ENCODE measurements at regions not wholly inside any gene's neighbourhood (a gene's known extent, or its start where the extent isn't known, plus 50 kb on each side); places are given as distances from the start of the nearest gene placed in this dataset.
"Not testable (repeated sequence)": the region's sequence is repeated elsewhere in the genome, so short reads cannot be mapped to it uniquely, and the experiment has no call there.

GRCh38 chr14:34171431-34172172 lies 220.7 kb upstream of the EGLN3 start:
- in situ Hi-C loops (cut with MboI; ENCODE audit: low pct_unique_long_range_greater_than_20kb, low sequenced_read_pairs) = no loop called here

GRCh38 chr14:34170882-34171281 lies 220.0 kb upstream of the EGLN3 start:
- in situ Hi-C loops (cut with MboI; ENCODE audit: low pct_unique_long_range_greater_than_20kb, low sequenced_read_pairs) = no loop called here
- DNase-seq = no peak

More at GRCh38 chr14:34171431-34172172, 220.7 kb upstream of the EGLN3 start:
- no peak for DNase-seq

GRCh38 chr14:34169561-34169960 lies 218.7 kb upstream of the EGLN3 start:
- in situ Hi-C loops (cut with MboI; ENCODE audit: low pct_unique_long_range_greater_than_20kb, low sequenced_read_pairs) = no loop called here
- DNase-seq = no peak

- in situ Hi-C loops (cut with MboI; ENCODE audit: low pct_unique_long_range_greater_than_20kb, low sequenced_read_pairs) = no loop called here
- no peak for DNase-seq
Measured at GRCh38 chr14:34168656-34169055, 217.8 kb upstream of the EGLN3 start.

GRCh38 chr14:34165847-34166350 lies 215.0 kb upstream of the EGLN3 start:
- DNase-seq = peak; percentile 69
- in situ Hi-C loops (cut with MboI; ENCODE audit: low pct_unique_long_range_greater_than_20kb, low sequenced_read_pairs) = no loop called here

- in situ Hi-C loops (cut with MboI; ENCODE audit: low pct_unique_long_range_greater_than_20kb, low sequenced_read_pairs) = no loop called here
- DNase-seq = no peak
Measured at GRCh38 chr14:34164162-34164864, 213.4 kb upstream of the EGLN3 start.

- no peak for DNase-seq
Measured at GRCh38 chr14:34161351-34162082, 210.6 kb upstream of the EGLN3 start.

GRCh38 chr14:34160619-34161018 lies 209.7 kb upstream of the EGLN3 start:
- in situ Hi-C loops (cut with MboI; ENCODE audit: low pct_unique_long_range_greater_than_20kb, low sequenced_read_pairs) = no loop called here
- DNase-seq = no peak

More at GRCh38 chr14:34161351-34162082, 210.6 kb upstream of the EGLN3 start:
- in situ Hi-C loops (cut with MboI; ENCODE audit: low pct_unique_long_range_greater_than_20kb, low sequenced_read_pairs) = no loop called here

- DNase-seq = no peak
- in situ Hi-C loops (cut with MboI; ENCODE audit: low pct_unique_long_range_greater_than_20kb, low sequenced_read_pairs) = no loop called here
Measured at GRCh38 chr14:34157651-34158050, 206.8 kb upstream of the EGLN3 start.

- no peak for DNase-seq
- in situ Hi-C loops (cut with MboI; ENCODE audit: low pct_unique_long_range_greater_than_20kb, low sequenced_read_pairs) = no loop called here
Measured at GRCh38 chr14:34147461-34147860, 196.6 kb upstream of the EGLN3 start.

GRCh38 chr14:34140127-34140526 lies 189.3 kb upstream of the EGLN3 start:
- in situ Hi-C loops (cut with MboI; ENCODE audit: low pct_unique_long_range_greater_than_20kb, low sequenced_read_pairs); DNase-seq: not testable (repeated sequence)

GRCh38 chr14:34139160-34140121 lies 188.6 kb upstream of the EGLN3 start:
- in situ Hi-C loops (cut with MboI; ENCODE audit: low pct_unique_long_range_greater_than_20kb, low sequenced_read_pairs); DNase-seq: not testable (repeated sequence)

- in situ Hi-C loops (cut with MboI; ENCODE audit: low pct_unique_long_range_greater_than_20kb, low sequenced_read_pairs) = no loop called here
Measured at GRCh38 chr14:34138175-34138574, 187.3 kb upstream of the EGLN3 start.

GRCh38 chr14:34137001-34137745 lies 186.3 kb upstream of the EGLN3 start:
- no peak for DNase-seq
- in situ Hi-C loops (cut with MboI; ENCODE audit: low pct_unique_long_range_greater_than_20kb, low sequenced_read_pairs) = no loop called here

More at GRCh38 chr14:34138175-34138574, 187.3 kb upstream of the EGLN3 start:
- DNase-seq = no peak

GRCh38 chr14:34135492-34135891 lies 184.6 kb upstream of the EGLN3 start:
- DNase-seq = peak; percentile 12
- in situ Hi-C loops (cut with MboI; ENCODE audit: low pct_unique_long_range_greater_than_20kb, low sequenced_read_pairs) = no loop called here

GRCh38 chr14:34134484-34134883 lies 183.6 kb upstream of the EGLN3 start:
- in situ Hi-C loops (cut with MboI; ENCODE audit: low pct_unique_long_range_greater_than_20kb, low sequenced_read_pairs) = no loop called here

GRCh38 chr14:34129927-34130552 lies 179.2 kb upstream of the EGLN3 start:
- in situ Hi-C loops (cut with MboI; ENCODE audit: low pct_unique_long_range_greater_than_20kb, low sequenced_read_pairs) = no loop called here
- DNase-seq = no peak

More at GRCh38 chr14:34134484-34134883, 183.6 kb upstream of the EGLN3 start:
- DNase-seq = no peak

Measured in KBM-7 (cell line).